Ovary (tissue), 7 donors: ENCODE measurements at regions not wholly inside any gene's neighbourhood (a gene's known extent, or its start where the extent isn't known, plus 50 kb on each side); places are given as distances from the start of the nearest gene placed in this dataset.

Experiments used
- DNase-seq, 5 donors: peaks; one replicate each; pipeline ENCODE4 v3.0.0-alpha.2; 2019 to 2020
- H3K27ac ChIP-seq, 2 donors: fragments of 200-600 bp; one replicate each; pipeline versions ENCODE4 v1.5.1 to v1.8.0; 2019 to 2022
- H3K27me3 ChIP-seq: fragments of 200-600 bp; one replicate; pipeline ENCODE4 v1.8.0; 2022
- H3K36me3 ChIP-seq: fragments of 200-600 bp; sonication (generic); one replicate; pipeline ENCODE4 v1.5.1; 2019
- H3K4me1 ChIP-seq: one replicate; pipeline ENCODE4 v1.8.1; 2013; ENCODE audit warnings: mild to moderate bottlenecking, moderate library complexity; ENCODE audit not compliant: insufficient read depth
- H3K4me3 ChIP-seq: fragments of 200-600 bp; sonication (generic); one replicate; pipeline ENCODE4 v1.5.1; 2017
- H3K9me3 ChIP-seq, 2 donors: fragments of 200-600 bp in 1 of 2; sonication (generic) in 1 of 2; one replicate each; pipeline versions ENCODE4 v1.5.1 to v1.8.1; 2013 to 2019; ENCODE audit warnings: mild to moderate bottlenecking in 1 of 2, moderate library complexity in 1 of 2
- CTCF ChIP-seq, 3 donors: fragments of 450-650 bp in 2 of 3; fragments of 200-600 bp in 1 of 3; IDR thresholded peaks; one replicate each; pipeline versions ENCODE4 v1.5.1 to v1.8.0; 2016 to 2022; ENCODE audit warnings: antibody characterized with exemption in 3 of 3, mild to moderate bottlenecking in 1 of 3
- EP300 ChIP-seq: sonication (generic); formaldehyde crosslinking; IDR thresholded peaks from one replicate; pipeline ENCODE4 v1.6.1; 2017; ENCODE audit warnings: antibody characterized with exemption
- POLR2A ChIP-seq: fragments of 450-650 bp; IDR thresholded peaks from one replicate; pipeline ENCODE4 v1.6.1; 2017; ENCODE audit warnings: antibody characterized with exemption, mild to moderate bottlenecking, moderate library complexity
- WGBS, 3 donors: extraction: QIAGEN DNeasy Blood & Tissue Kit in 1 of 3; methylation state at CpG; one replicate each; pipeline versions ENCODE4 v1.1.5 to v1.1.7; 2013 to 2017; 5-methylcytosine and 5-hydroxymethylcytosine counted together
- intact Hi-C, 4 donors: fragments of 100-400 bp; cut with DNase I; formaldehyde crosslinking; loops; one replicate each; pipeline versions ENCODE4 v1.11.0 to v1.15.1; 2022 to 2023
- donor health status: DM: no; HTN: no; CAD: no; lungs with moderate emphysema.
- donor health status: DM: no; HTN: no; CAD: no.
- donor health status: Bipolar disorder and iron deficiency.
- donor health status: DM: no; HTN: no; CAD: no.
- donor health status: DM: yes; HTN: yes; CAD: no.

GRCh38 chr3:1026395-1026794, 66.4 kb upstream of the CNTN6 start:
- Histone ChIP-seq H3K4me1 (no peaks in the 10 kb centered on the region), H3K4me3 (no peak overlapping the region), H3K27ac (no peak overlapping the region), H3K27me3 (no peaks in the 10 kb centered on the region), H3K9me3 (no peaks in the 10 kb centered on the region), H3K36me3 (no peaks in the 10 kb centered on the region)
- intact Hi-C loops = no loop called here
- TF ChIP-seq CTCF (IDR thresholded peaks at IDR 0.05) (no peak), POLR2A (no peak)
- 83 to 90% (median 85%) methylated on average over 2 of the region's 2 CpGs for WGBS, 3 donors
- DNase-seq = no peak

GRCh38 chr3:1036207-1036826, 56.5 kb upstream of the CNTN6 start:
- TF ChIP-seq EP300 = no peak
- no peak for TF ChIP-seq POLR2A
- no peak for TF ChIP-seq CTCF (IDR thresholded peaks at IDR 0.05)
- intact Hi-C loops = no loop called here
- no peak for DNase-seq
- H3K9me3 ChIP-seq = no peaks in the 10 kb centered on the region
- no peaks in the 10 kb centered on the region for H3K27me3 ChIP-seq
- no peaks in the 10 kb centered on the region for H3K4me1 ChIP-seq
- H3K4me3 ChIP-seq = no peak overlapping the region
- WGBS, 3 donors = 58 to 71% (median 64%) methylated on average over 4 of the region's 4 CpGs
- no peaks in the 10 kb centered on the region for H3K36me3 ChIP-seq
- H3K27ac ChIP-seq = no peak overlapping the region

GRCh38 chr3:1037631-1038030, 55.2 kb upstream of the CNTN6 start:
- intact Hi-C loops = no loop called here
- no peak overlapping the region for H3K4me3 ChIP-seq
- 85 to 89% (median 87%) methylated on average over 5 of the region's 5 CpGs for WGBS, 3 donors

More at GRCh38 chr3:1037631-1038030, 55.2 kb upstream of the CNTN6 start:
- DNase-seq = no peak
- no peaks in the 10 kb centered on the region for H3K4me1 ChIP-seq
- no peaks in the 10 kb centered on the region for H3K36me3 ChIP-seq
- H3K27ac ChIP-seq = no peak overlapping the region
- TF ChIP-seq CTCF (IDR thresholded peaks at IDR 0.05) (no peak), POLR2A (no peak), EP300 (no peak)
- H3K27me3 ChIP-seq = no peaks in the 10 kb centered on the region
- no peaks in the 10 kb centered on the region for H3K9me3 ChIP-seq
